GM19025 (cell line): ENCODE measurements at regions not wholly inside any gene's neighbourhood (a gene's known extent, or its start where the extent isn't known, plus 50 kb on each side); places are given as distances from the start of the nearest gene placed in this dataset.
"Not testable (repeated sequence)": the region's sequence is repeated elsewhere in the genome, so short reads cannot be mapped to it uniquely, and the experiment has no call there.

ENCODE experiments used
- ATAC-seq: cut with Tn5 transposase; IDR thresholded peaks from one replicate; pipeline ENCODE4 v1.9.1; 2021; ENCODE audit warnings: mild to moderate bottlenecking, low read depth, moderate library complexity; ENCODE audit not compliant: unreplicated experiment

GRCh38 chr2:195471807-195472206 lies 185.2 kb upstream of the SLC39A10 start:
- ATAC-seq, result no peak

- no peak for ATAC-seq
Observed at GRCh38 chr2:195471163-195471562, 185.9 kb upstream of the SLC39A10 start.

GRCh38 chr2:195470622-195471021 lies 186.4 kb upstream of the SLC39A10 start:
- no peak for ATAC-seq

- ATAC-seq, result peak; percentile 68
Observed at GRCh38 chr2:195468771-195469170, 188.3 kb upstream of the SLC39A10 start.

GRCh38 chr2:195466427-195466826 lies 190.6 kb upstream of the SLC39A10 start:
- no peak for ATAC-seq

GRCh38 chr2:195461010-195461409 lies 196.0 kb upstream of the SLC39A10 start:
- ATAC-seq, result no peak

- no peak for ATAC-seq
Observed at GRCh38 chr2:195458936-195459335, 198.1 kb upstream of the SLC39A10 start.

- ATAC-seq, result no peak
Observed at GRCh38 chr2:195457873-195458272, 199.2 kb upstream of the SLC39A10 start.

GRCh38 chr2:195456771-195457170 lies 200.3 kb upstream of the SLC39A10 start:
- no peak for ATAC-seq

GRCh38 chr2:195451160-195451559 lies 205.9 kb upstream of the SLC39A10 start:
- no peak for ATAC-seq

GRCh38 chr2:195450552-195451113 lies 206.4 kb upstream of the SLC39A10 start:
- ATAC-seq, result no peak

GRCh38 chr2:195447323-195447975 lies 209.6 kb upstream of the SLC39A10 start:
- ATAC-seq, result no peak

GRCh38 chr2:195445639-195446038 lies 211.4 kb upstream of the SLC39A10 start:
- no peak for ATAC-seq

GRCh38 chr2:195443926-195444325 lies 213.1 kb upstream of the SLC39A10 start:
- ATAC-seq, result no peak

- no peak for ATAC-seq
Observed at GRCh38 chr2:195442458-195443175, 214.4 kb upstream of the SLC39A10 start.

- ATAC-seq, result no peak
Observed at GRCh38 chr2:195438692-195439091, 218.3 kb upstream of the SLC39A10 start.

GRCh38 chr2:195437521-195437920 lies 219.5 kb upstream of the SLC39A10 start:
- no peak for ATAC-seq

- no peak for ATAC-seq
Observed at GRCh38 chr2:195434346-195434745, 222.7 kb upstream of the SLC39A10 start.

GRCh38 chr2:195433729-195434128 lies 223.3 kb upstream of the SLC39A10 start:
- ATAC-seq, result not testable (repeated sequence)

GRCh38 chr2:195428673-195429072 lies 228.4 kb upstream of the SLC39A10 start:
- ATAC-seq, result no peak

GRCh38 chr2:195425328-195425727 lies 231.7 kb upstream of the SLC39A10 start:
- no peak for ATAC-seq

- no peak for ATAC-seq
Observed at GRCh38 chr2:195419033-195419432, 238.0 kb upstream of the SLC39A10 start.
